ENCODE measurements at regions not wholly inside any gene's neighbourhood (a gene's known extent, or its start where the extent isn't known, plus 50 kb on each side); places are given as distances from the start of the nearest gene placed in this dataset.

- no peak for DNase-seq (ENCODE audit: low read depth)
Observed at GRCh38 chr6:19752746-19753145, 84.4 kb upstream of the ID4 start.

- no peak for DNase-seq (ENCODE audit: low read depth)
Observed at GRCh38 chr6:19753826-19754225, 83.3 kb upstream of the ID4 start.

GRCh38 chr6:19754686-19755085 lies 82.5 kb upstream of the ID4 start:
- DNase-seq (ENCODE audit: low read depth): no peak

- no peak for DNase-seq (ENCODE audit: low read depth)
Observed at GRCh38 chr6:19755181-19755580, 82.0 kb upstream of the ID4 start.

GRCh38 chr6:19757036-19757435 lies 80.1 kb upstream of the ID4 start:
- peak; percentile 44 for DNase-seq (ENCODE audit: low read depth)

- DNase-seq (ENCODE audit: low read depth): peak; percentile 59
Observed at GRCh38 chr6:19759117-19759880, 77.9 kb upstream of the ID4 start.

- no peak for DNase-seq (ENCODE audit: low read depth)
Observed at GRCh38 chr6:19761121-19761520, 76.0 kb upstream of the ID4 start.

- DNase-seq (ENCODE audit: low read depth): peak; percentile 66
Observed at GRCh38 chr6:19771753-19772336, 65.3 kb upstream of the ID4 start.

- no peak for DNase-seq (ENCODE audit: low read depth)
Observed at GRCh38 chr6:19772891-19773290, 64.3 kb upstream of the ID4 start.

- DNase-seq (ENCODE audit: low read depth): no peak
Observed at GRCh38 chr6:19781269-19781668, 55.9 kb upstream of the ID4 start.

GRCh38 chr6:19782588-19782987 lies 54.6 kb upstream of the ID4 start:
- no peak for DNase-seq (ENCODE audit: low read depth)

All from iris pigment epithelial cell (primary cell).